H54 (cell line): ENCODE measurements at regions not wholly inside any gene's neighbourhood (a gene's known extent, or its start where the extent isn't known, plus 50 kb on each side); places are given as distances from the start of the nearest gene placed in this dataset.

Experiments
- DNase-seq: peaks from one replicate; pipeline ENCODE4 v3.0.0; 2011; ENCODE audit warnings: low spot score, mixed read lengths; ENCODE audit not compliant: insufficient read length
- FAIRE-seq: peaks from 3 replicates; lab custom pipeline; 2011; peaks lifted over from hg19 to GRCh38; lab: Jason Lieb, UNC
- POLR2A ChIP-seq: IDR thresholded peaks from 2 replicates; pipeline ENCODE4 v1.6.1; 2011; ENCODE audit warnings: low read depth, mild to moderate bottlenecking, low read length

GRCh38 chr5:3217771-3218495, 377.7 kb upstream of the IRX1 start:
- no peak for TF ChIP-seq POLR2A
- no peak for DNase-seq
- no peak for FAIRE-seq

- no peak for TF ChIP-seq POLR2A
Measured at GRCh38 chr5:3217114-3217513, 378.5 kb upstream of the IRX1 start.

GRCh38 chr5:3216386-3216785, 379.2 kb upstream of the IRX1 start:
- FAIRE-seq, result no peak

More at GRCh38 chr5:3217114-3217513, 378.5 kb upstream of the IRX1 start:
- FAIRE-seq, result no peak
- no peak for DNase-seq

GRCh38 chr5:3214838-3215374, 380.7 kb upstream of the IRX1 start:
- DNase-seq (no peak), FAIRE-seq (no peak)
- no peak for TF ChIP-seq POLR2A

More at GRCh38 chr5:3216386-3216785, 379.2 kb upstream of the IRX1 start:
- no peak for DNase-seq
- no peak for TF ChIP-seq POLR2A

GRCh38 chr5:3214396-3214795, 381.2 kb upstream of the IRX1 start:
- FAIRE-seq (no peak), DNase-seq (no peak)
- TF ChIP-seq POLR2A, result no peak

- DNase-seq, result no peak
- TF ChIP-seq POLR2A, result no peak
- no peak for FAIRE-seq
Measured at GRCh38 chr5:3212869-3213268, 382.8 kb upstream of the IRX1 start.

- no peak for TF ChIP-seq POLR2A
- DNase-seq, result no peak
- FAIRE-seq, result no peak
Measured at GRCh38 chr5:3210531-3210930, 385.1 kb upstream of the IRX1 start.

GRCh38 chr5:3209918-3210317, 385.7 kb upstream of the IRX1 start:
- DNase-seq (no peak), FAIRE-seq (no peak)
- TF ChIP-seq POLR2A, result no peak

- no peak for FAIRE-seq
- no peak for DNase-seq
- no peak for TF ChIP-seq POLR2A
Measured at GRCh38 chr5:3202570-3202969, 393.1 kb upstream of the IRX1 start.

GRCh38 chr5:3201941-3202340, 393.7 kb upstream of the IRX1 start:
- no peak for TF ChIP-seq POLR2A
- FAIRE-seq (no peak), DNase-seq (no peak)

- DNase-seq (no peak), FAIRE-seq (no peak)
- TF ChIP-seq POLR2A, result no peak
Measured at GRCh38 chr5:3201121-3201520, 394.5 kb upstream of the IRX1 start.

GRCh38 chr5:3199962-3200755, 395.5 kb upstream of the IRX1 start:
- DNase-seq (no peak), FAIRE-seq (no peak)
- no peak for TF ChIP-seq POLR2A

- no peak for TF ChIP-seq POLR2A
- DNase-seq (no peak), FAIRE-seq (no peak)
Measured at GRCh38 chr5:3198074-3198449, 397.6 kb upstream of the IRX1 start.

GRCh38 chr5:3197304-3198073, 398.1 kb upstream of the IRX1 start:
- DNase-seq, result no peak
- FAIRE-seq, result no peak
- TF ChIP-seq POLR2A, result no peak
